ENCODE measurements at regions not wholly inside any gene's neighbourhood (a gene's known extent, or its start where the extent isn't known, plus 50 kb on each side); places are given as distances from the start of the nearest gene placed in this dataset.

- ATAC-seq = no peak
Measured at GRCh38 chr4:128475597-128475996, 188.0 kb upstream of the PGRMC2 start.

GRCh38 chr4:128471576-128471975 is 184.0 kb upstream of the PGRMC2 start:
- ATAC-seq = no peak

GRCh38 chr4:128470492-128471053 is 183.0 kb upstream of the PGRMC2 start:
- ATAC-seq = no peak

- ATAC-seq = peak; percentile 82
Measured at GRCh38 chr4:128468123-128468989, 180.7 kb upstream of the PGRMC2 start.

- ATAC-seq = no peak
Measured at GRCh38 chr4:128465523-128465922, 177.9 kb upstream of the PGRMC2 start.

GRCh38 chr4:128463006-128463405 is 175.4 kb upstream of the PGRMC2 start:
- no peak for ATAC-seq

- no peak for ATAC-seq
Measured at GRCh38 chr4:128462103-128462783, 174.6 kb upstream of the PGRMC2 start.

- ATAC-seq = peak; percentile 80
Measured at GRCh38 chr4:128461291-128462102, 173.9 kb upstream of the PGRMC2 start.

GRCh38 chr4:128459547-128459946 is 171.9 kb upstream of the PGRMC2 start:
- no peak for ATAC-seq

- ATAC-seq = no peak
Measured at GRCh38 chr4:128458816-128459215, 171.2 kb upstream of the PGRMC2 start.

- ATAC-seq = no peak
Measured at GRCh38 chr4:128457726-128458125, 170.1 kb upstream of the PGRMC2 start.

GRCh38 chr4:128456171-128456570 is 168.6 kb upstream of the PGRMC2 start:
- no peak for ATAC-seq

GRCh38 chr4:128455480-128455879 is 167.9 kb upstream of the PGRMC2 start:
- ATAC-seq = no peak

- peak; percentile 17 for ATAC-seq
Measured at GRCh38 chr4:128454881-128455280, 167.3 kb upstream of the PGRMC2 start.

GRCh38 chr4:128454281-128454871 is 166.8 kb upstream of the PGRMC2 start:
- peak; percentile 88 for ATAC-seq

- no peak for ATAC-seq
Measured at GRCh38 chr4:128452415-128452814, 164.8 kb upstream of the PGRMC2 start.

- ATAC-seq = no peak
Measured at GRCh38 chr4:128451270-128451905, 163.8 kb upstream of the PGRMC2 start.

GRCh38 chr4:128450326-128451120 is 162.9 kb upstream of the PGRMC2 start:
- no peak for ATAC-seq

- ATAC-seq = no peak
Measured at GRCh38 chr4:128449251-128449650, 161.6 kb upstream of the PGRMC2 start.

- no peak for ATAC-seq
Measured at GRCh38 chr4:128444544-128445302, 157.1 kb upstream of the PGRMC2 start.

Data from esophagus mucosa (tissue), 1 donor.